Femur (tissue), 1 donor: ENCODE measurements at regions not wholly inside any gene's neighbourhood (a gene's known extent, or its start where the extent isn't known, plus 50 kb on each side); places are given as distances from the start of the nearest gene placed in this dataset.
"Not testable (repeated sequence)": the region's sequence is repeated elsewhere in the genome, so short reads cannot be mapped to it uniquely, and the experiment has no call there.

Experiments used
- DNase-seq: peaks from one replicate; pipeline ENCODE4 v3.0.0-alpha.2; 2017

GRCh38 chr2:174697255-174697654, 67.0 kb downstream of the CHRNA1 start:
- DNase-seq = peak; percentile 69

DNA sequence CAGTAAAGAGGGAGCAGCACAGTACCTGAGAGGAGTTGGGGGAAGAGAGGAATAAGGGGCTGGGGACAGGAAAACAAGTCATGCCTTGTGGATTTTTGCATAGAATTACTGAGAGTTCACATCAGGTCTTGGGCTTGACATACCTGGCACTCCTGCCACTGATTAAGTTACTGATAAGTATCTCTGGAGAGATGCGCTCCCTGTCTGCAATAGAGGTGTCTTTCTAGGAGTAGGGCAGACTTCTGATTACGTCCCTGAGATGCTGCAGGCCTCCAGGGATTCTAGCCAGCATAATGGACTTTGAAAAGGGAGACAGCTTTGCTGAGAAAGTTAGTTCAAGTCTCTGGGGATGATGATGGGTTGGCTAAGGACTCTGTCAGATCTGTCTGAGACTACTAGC, 69.4 kb downstream of the CHRNA1 start:
- DNase-seq = no peak

GRCh38 chr2:174694196-174694878, 69.9 kb downstream of the CHRNA1 start:
- DNase-seq = no peak

- no peak for DNase-seq
These were observed 70.9 kb downstream of the CHRNA1 start for GRCh38 chr2:174693344-174693743.

DNA sequence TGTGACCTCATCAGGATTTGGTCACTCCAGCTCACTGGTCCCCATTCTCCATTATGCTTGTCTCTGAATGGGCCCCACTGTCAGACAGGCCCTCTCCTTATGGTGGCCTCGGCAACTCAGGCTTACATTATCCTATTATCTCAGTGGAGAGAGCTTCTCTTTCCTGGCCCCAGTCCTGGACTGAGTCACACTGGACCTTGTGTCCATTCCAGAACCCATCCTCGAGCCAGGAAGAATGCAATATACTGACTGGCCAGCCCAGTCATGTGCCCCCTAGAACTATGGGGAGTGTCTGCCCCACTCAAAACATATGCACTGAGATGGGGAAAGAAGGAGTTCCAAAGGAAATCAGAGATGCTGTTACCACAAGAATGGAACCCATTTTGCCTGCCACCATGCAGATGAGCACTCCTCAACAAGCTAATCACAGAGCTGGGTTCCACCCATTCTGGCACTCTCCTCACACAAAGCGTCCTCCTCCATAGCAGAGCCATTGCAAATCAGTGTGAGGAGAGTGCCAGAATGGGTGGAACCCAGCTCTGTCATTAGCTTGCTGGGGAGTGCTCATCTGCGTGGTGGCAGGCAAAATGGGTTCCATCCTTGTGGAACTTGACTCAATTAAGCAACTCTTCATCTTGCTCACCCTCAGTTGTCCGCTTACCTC, 71.9 kb downstream of the CHRNA1 start:
- no peak for DNase-seq

- DNase-seq = no peak
These were observed 73.0 kb downstream of the CHRNA1 start for GRCh38 chr2:174691201-174691779.

DNA sequence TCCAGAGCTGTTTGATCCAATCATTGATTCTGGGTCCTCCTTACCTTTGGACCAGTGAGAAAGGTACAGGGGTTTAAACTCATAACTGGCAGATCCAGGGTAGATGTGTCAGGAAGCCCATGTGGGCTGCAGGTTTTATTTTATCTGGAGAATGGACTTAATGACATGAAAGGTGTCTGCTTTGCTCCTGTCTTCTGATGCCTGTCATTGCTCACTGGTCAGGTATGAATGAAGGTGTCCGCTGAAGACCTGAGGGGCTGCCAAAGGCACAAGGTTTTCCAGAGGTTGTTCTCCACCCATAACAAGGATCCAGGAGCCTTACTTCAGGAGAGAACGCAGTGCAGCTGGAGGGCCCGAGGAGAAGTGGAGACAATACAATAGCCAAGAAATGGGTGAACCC, 74.2 kb downstream of the CHRNA1 start:
- DNase-seq = no peak

GRCh38 chr2:174688079-174688478, 76.2 kb downstream of the CHRNA1 start:
- DNase-seq = no peak

DNA sequence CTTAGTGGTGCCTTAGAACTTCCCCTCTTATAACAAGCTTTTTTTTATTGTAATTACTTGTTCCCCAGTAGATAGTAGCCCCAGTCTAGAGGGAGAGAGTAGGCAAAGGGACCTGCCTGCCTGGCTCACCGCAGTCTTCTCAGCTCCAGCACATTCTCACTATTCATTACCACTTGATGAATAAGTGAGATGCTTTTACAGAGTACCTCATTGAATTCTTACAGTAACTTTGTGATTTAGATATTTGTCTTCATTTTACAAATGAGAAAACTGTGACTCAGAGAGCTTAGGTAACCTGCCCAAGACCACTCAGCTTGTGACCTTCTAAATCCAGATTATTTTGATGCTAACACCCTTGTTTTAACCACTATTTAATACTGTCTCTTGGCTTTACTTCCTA, 77.8 kb downstream of the CHRNA1 start:
- no peak for DNase-seq

DNA sequence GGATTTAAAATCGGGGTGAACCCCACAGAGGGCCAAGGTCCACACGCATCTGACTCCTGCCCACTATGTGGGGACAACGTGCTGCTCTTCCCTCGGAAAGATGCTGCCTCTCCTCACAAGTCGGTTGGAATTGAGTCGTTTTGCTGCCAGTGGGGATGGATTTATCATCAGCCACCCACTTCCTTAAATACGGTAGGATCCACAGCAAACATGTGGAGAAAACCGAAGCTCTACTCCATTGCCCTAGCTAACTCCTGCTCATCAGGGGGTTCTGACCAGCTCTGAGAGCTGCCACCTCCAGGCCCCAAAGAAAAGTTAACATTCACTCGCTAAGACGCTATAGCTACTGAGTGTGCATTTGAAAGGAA, 80.9 kb downstream of the CHRNA1 start:
- DNase-seq = no peak

- peak; percentile 87 for DNase-seq
These were observed 81.5 kb downstream of the CHRNA1 start for GRCh38 chr2:174682578-174683391.

GRCh38 chr2:174682007-174682577, 82.2 kb downstream of the CHRNA1 start:
- DNase-seq = peak; percentile 67

DNA sequence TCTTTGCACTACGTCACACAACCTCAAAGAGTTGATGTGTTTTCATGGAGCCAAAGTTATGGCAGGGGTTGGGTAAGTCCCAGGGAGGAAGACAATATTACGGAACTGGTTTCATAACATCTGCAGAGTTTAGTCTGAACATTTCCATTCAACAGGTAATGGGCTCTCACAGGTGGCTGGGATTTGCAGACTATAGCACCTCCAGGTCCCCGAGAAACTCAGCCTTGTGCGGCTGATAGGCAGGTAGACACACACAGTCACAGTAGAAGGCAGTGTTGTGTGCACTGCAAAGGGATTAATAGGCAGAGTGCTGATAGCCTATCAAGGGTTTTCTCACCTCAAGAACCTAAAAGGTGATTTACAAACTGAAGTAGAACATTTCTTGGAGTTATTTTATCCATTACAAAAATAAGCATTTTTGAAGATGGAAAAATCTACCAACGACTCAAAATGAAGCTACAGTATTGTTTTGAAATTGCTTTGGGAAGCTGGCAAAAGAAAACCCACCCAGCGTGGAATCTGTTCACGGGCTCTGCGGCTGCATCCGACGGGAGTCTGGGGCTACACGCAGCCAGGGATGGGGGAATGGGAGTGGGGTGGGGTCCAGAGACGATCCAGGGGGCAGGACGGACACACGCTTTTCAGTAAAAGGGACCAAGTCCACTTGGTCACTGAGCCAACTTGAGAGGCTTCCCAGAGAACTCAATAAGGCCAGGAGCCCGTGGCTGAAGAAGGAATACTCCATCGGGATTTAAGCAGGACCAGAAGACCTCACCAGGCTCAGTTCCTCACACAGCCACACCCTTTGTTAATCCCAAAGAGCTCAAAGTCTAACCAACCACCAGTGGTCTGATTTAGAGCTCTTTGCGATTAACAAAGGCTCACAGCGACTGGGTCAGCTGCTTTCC, 82.9 kb downstream of the CHRNA1 start:
- DNase-seq = peak; percentile 43

DNA sequence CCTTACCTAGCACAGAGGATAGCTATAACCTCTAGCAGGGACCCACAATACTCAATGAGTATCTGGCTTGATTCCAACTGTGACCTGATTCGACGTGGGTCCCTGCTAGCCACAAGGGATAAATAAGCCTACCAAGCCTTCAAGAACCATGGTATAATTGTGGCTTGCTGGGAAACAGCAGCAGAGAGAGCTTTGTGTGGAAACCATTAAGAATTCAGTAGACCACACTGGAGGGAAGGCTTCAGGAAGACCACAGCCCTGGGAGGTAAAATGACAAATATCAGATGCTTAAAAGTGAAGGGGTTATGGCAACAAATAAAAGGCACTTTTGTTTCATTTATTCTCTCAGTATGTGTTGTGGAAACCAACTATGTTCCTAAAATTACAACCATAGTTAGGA, 82.6 kb upstream of the WIPF1 start:
- DNase-seq = no peak

GRCh38 chr2:174678395-174678794, 80.8 kb upstream of the WIPF1 start:
- DNase-seq = no peak

GRCh38 chr2:174675615-174676014, 78.0 kb upstream of the WIPF1 start:
- no peak for DNase-seq

DNA sequence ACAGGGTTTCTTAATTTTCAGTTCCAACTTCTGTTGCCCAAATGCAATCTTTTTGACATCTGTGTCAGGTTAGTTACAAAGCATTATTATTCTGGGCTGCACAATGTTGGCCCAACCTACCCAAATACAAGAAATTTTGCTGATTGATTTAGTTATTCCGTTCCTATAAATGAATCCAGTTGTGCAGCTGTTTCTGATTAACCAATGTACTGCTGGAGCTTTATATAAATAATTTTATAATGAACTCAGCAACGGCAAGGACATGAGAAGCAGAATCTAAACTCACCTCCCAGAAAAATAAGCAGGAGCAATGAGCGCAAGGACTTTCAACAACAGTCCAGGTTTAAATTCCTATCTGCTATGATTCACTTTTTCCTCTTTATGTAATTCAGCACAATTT, 76.3 kb upstream of the WIPF1 start:
- no peak for DNase-seq

- DNase-seq = no peak
These were observed 75.8 kb upstream of the WIPF1 start for GRCh38 chr2:174673440-174673839.

- not testable (repeated sequence) for DNase-seq
These were observed 73.9 kb upstream of the WIPF1 start for GRCh38 chr2:174671532-174671931.

DNA sequence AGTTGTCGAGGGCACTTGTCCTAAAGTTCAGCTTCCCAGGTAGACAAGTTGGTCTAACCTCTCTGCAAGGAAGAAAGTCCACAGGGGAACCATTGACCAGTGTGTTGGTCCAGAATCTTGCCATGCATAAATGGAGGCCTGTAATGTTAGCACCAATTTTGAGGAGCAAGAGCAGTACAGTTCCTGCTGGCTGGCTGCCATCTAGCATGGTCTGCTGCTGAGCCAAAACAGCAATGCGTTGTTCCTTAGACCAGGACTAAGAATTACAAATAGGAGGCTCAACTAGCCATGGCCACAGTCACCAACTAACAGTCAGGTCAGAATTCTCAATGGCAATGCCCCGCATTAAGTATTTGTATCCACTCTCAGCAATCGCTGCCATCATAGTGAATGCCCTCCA, 72.8 kb upstream of the WIPF1 start:
- DNase-seq = no peak

DNA sequence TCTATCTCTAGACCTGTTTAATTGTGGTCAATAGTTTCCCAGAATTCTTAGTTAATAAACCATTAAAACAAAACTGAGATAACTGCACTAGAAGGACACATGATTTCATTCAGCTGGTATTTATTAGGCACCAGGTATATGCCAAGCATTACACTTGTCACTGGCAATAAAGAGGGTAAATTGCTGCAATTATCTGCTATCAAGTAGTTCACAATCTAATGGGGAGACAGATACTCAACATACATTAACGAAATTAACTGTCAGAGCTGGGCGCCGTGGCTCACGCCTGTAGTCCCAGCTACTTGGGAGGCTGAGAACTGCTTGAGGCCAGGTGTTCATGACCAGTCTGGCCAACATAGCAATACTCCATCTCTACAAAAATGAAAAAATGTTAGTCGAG, 71.7 kb upstream of the WIPF1 start:
- DNase-seq = no peak

GRCh38 chr2:174668075-174668474, 70.5 kb upstream of the WIPF1 start:
- DNase-seq = no peak
